ENCODE measurements at regions not wholly inside any gene's neighbourhood (a gene's known extent, or its start where the extent isn't known, plus 50 kb on each side); places are given as distances from the start of the nearest gene placed in this dataset.

- H3K27ac ChIP-seq (ENCODE audit: control insufficient read depth, insufficient read depth) = no peak overlapping the region
- FAIRE-seq = no peak
- ChIA-PET POLR2A (no interaction called here), CTCF (no interaction called here), RAD21 (ENCODE audit: unreplicated experiment) (no interaction called here), SMC1A (ENCODE audit: uncharacterized antibody, unreplicated experiment) (no interaction called here)
- TF ChIP-seq SMAD5 (IDR thresholded peaks at IDR 0.05; ENCODE audit: low read depth) = no peak
- TF ChIP-seq POLR2A (IDR thresholded peaks at IDR 0.05; ENCODE audit: low read depth, low read length) = no peak
- TF ChIP-seq RELA (IDR thresholded peaks at IDR 0.05; ENCODE audit: borderline replicate concordance, partially characterized antibody) = no peak
- TF ChIP-seq SRF (IDR thresholded peaks at IDR 0.05; ENCODE audit: low read depth in 2 of 2, low read length in 2 of 2) = no peak
- TF ChIP-seq YBX1 (IDR thresholded peaks at IDR 0.05) = no peak
- TF ChIP-seq IRF3 (IDR thresholded peaks at IDR 0.05) = no peak
- TF ChIP-seq NFIC (IDR thresholded peaks at IDR 0.05; ENCODE audit: low read depth, low read length) = no peak
- no peak for TF ChIP-seq ZNF622 (IDR thresholded peaks at IDR 0.05)
- TF ChIP-seq SREBF2 (IDR thresholded peaks at IDR 0.05; ENCODE audit: low read length) = no peak
- TF ChIP-seq SMAD1 (IDR thresholded peaks at IDR 0.05; ENCODE audit: low read depth, partially characterized antibody) = no peak
- in situ Hi-C loops (cut with MboI) = no loop called here
- no peak overlapping the region for H3K4me3 ChIP-seq
- 0% methylated on average over 1 of the region's 1 CpG for WGBS (ENCODE audit: insufficient coverage, insufficient replicate concordance, low lambda C conversion rate, missing lambda C conversion rate)
- no peak overlapping the region for H2AFZ ChIP-seq (ENCODE audit: control insufficient read depth, low read depth, low read length)
- H3K4me2 ChIP-seq (ENCODE audit: control insufficient read depth, insufficient read depth) = no peak overlapping the region
- H4K20me1 ChIP-seq (ENCODE audit: control insufficient read depth, insufficient read depth) = no peaks in the 10 kb centered on the region
- no peak overlapping the region for H3K9ac ChIP-seq (ENCODE audit: control insufficient read depth, insufficient read depth, low read length)
- no peaks in the 10 kb centered on the region for H3K9me3 ChIP-seq (replicated peaks; ENCODE audit: control insufficient read depth, insufficient read depth, low read length)
- H3K36me3 ChIP-seq (ENCODE audit: control insufficient read depth in 2 of 2, insufficient read depth in 2 of 2, low read length in 1 of 2) = no peaks in the 10 kb centered on the region
- no peaks in the 10 kb centered on the region for H3K4me1 ChIP-seq (ENCODE audit: control insufficient read depth, insufficient read depth, low read length)
- ATAC-seq = no peak
- BruUV-seq (replicated peaks) = no TSS peak
- intact Hi-C loops (cut with micrococcal nuclease; ENCODE audit: unreplicated experiment) = no loop called here
- H3K79me2 ChIP-seq (ENCODE audit: control insufficient read depth, insufficient read depth, low read length) = no peaks in the 10 kb centered on the region
- no peaks in the 10 kb centered on the region for H3K27me3 ChIP-seq (replicated peaks in 1 of 2; ENCODE audit: control insufficient read depth in 2 of 2, insufficient read depth in 2 of 2, low read length in 1 of 2)
- DNase-seq (ENCODE audit: low read depth, low spot score) = no peak
Measured at GRCh38 chr12:90870971-90871725, 83.8 kb downstream of the CCER1 start.

Data from GM12878 (cell line).